Small intestine (tissue), 7 donors: ENCODE measurements at regions not wholly inside any gene's neighbourhood (a gene's known extent, or its start where the extent isn't known, plus 50 kb on each side); places are given as distances from the start of the nearest gene placed in this dataset.

Source experiments
- DNase-seq, 2 donors: peaks; one replicate each; pipeline versions ENCODE4 v3.0.0 to v3.0.0-alpha.2; 2013
- FAIRE-seq: peaks from 2 replicates; lab custom pipeline; 2012; peaks lifted over from hg19 to GRCh38; lab: Jason Lieb, UNC
- H3K27ac ChIP-seq, 3 donors: one replicate each; pipeline ENCODE4 v1.5.1; 2013; ENCODE audit warnings: low read length in 2 of 3, mild to moderate bottlenecking in 2 of 3, control low read depth in 1 of 3, inconsistent platforms in 1 of 3, low read depth in 1 of 3, moderate library complexity in 1 of 3
- H3K27me3 ChIP-seq, 3 donors: one replicate each; pipeline ENCODE4 v1.6.1; 2013; ENCODE audit warnings: low read length in 3 of 3, inconsistent platforms in 1 of 3; ENCODE audit not compliant: control insufficient read depth in 3 of 3, insufficient read depth in 3 of 3
- H3K36me3 ChIP-seq, 3 donors: one replicate each; pipeline ENCODE4 v1.6.1; 2013; ENCODE audit warnings: low read length in 3 of 3, inconsistent platforms in 1 of 3, low read depth in 1 of 3, mild to moderate bottlenecking in 1 of 3, moderate library complexity in 1 of 3; ENCODE audit not compliant: control insufficient read depth in 3 of 3, insufficient read depth in 2 of 3
- H3K4me1 ChIP-seq, 3 donors: one replicate each; pipeline ENCODE4 v1.6.1; 2013; ENCODE audit warnings: low read length in 2 of 3, inconsistent platforms in 1 of 3, low read depth in 1 of 3, mild to moderate bottlenecking in 1 of 3, moderate library complexity in 1 of 3; ENCODE audit not compliant: control insufficient read depth in 3 of 3, insufficient read depth in 2 of 3
- H3K4me3 ChIP-seq, 3 donors: one replicate each; pipeline ENCODE4 v1.5.1; 2013; ENCODE audit warnings: low read length in 3 of 3, control low read depth in 1 of 3, inconsistent platforms in 1 of 3, low read depth in 1 of 3, mild to moderate bottlenecking in 1 of 3, moderate library complexity in 1 of 3
- H3K9me3 ChIP-seq, 2 donors: one replicate each; pipeline ENCODE4 v1.6.1; 2013; ENCODE audit warnings: low read depth in 1 of 2, low read length in 1 of 2; ENCODE audit not compliant: control insufficient read depth in 2 of 2, insufficient read depth in 1 of 2
- WGBS, 3 donors: extraction: QIAGEN DNeasy Blood & Tissue Kit; methylation state at CpG; one replicate each; pipeline ENCODE4 v1.1.7; 2013; 5-methylcytosine and 5-hydroxymethylcytosine counted together
- donor health status: healthy with polysubstance abuse.
- donor health status: control.
- donor health status: control.
- donor health status: Bipolar disorder and iron deficiency.
- donor health status: healthy.

DNA sequence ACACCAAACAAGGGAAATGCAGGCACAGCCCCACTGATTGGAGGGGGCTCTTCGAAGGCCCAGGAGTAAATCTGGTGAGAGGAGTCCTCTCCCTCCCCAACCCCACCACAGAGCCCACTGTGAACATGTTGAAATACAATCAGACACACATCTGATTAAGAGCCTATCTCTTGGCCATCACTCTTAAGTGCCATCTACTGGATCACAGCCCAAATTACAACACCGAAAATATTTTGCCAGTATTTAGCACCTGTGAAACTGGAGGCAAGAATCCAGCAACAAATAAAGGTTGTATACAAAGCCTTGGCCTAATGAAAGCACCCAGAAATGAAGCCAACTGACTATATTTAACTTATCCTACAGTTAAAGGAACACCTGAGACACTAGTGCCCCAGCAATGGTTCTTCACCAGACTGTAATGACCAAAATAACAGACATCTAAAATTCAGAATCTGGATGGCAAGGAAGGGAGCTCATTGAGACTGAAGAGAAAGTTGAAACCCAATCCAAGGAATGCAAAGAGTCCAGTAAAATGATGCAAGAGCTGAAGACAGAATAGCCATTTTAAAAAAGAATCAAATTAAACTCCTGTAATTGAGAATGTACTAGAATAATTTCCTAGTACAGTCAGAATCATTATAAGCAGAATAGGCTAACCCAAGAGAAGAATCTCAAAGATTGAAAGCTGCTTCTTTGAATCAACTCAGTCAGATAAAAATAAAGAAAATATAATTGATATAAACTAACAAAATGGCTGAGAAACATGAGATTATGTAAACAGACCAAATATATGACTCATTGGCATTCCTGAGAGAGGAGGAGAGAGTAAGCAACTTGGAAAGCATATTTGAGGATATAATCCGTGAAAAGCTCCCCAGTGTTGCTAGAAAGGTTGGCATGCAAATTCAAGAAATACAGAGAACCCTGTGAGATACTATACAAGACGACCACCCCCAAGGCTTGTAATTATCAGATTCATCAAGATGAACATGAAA is 1117.0 kb downstream of the FLRT2 start:
- Histone ChIP-seq H3K36me3 (no peaks in the 10 kb centered on the region), H3K27ac (no peak overlapping the region), H3K27me3 (no peaks in the 10 kb centered on the region), H3K9me3 (peaks cover 2 to 10% of the 10 kb centered on the region in 2 donors), H3K4me1 (no peaks in the 10 kb centered on the region), H3K4me3 (no peak overlapping the region)
- no peak for DNase-seq
- 69 to 81% (median 72%) methylated on average over 4 of the region's 4 CpGs for WGBS, 3 donors
- no peak for FAIRE-seq

DNA sequence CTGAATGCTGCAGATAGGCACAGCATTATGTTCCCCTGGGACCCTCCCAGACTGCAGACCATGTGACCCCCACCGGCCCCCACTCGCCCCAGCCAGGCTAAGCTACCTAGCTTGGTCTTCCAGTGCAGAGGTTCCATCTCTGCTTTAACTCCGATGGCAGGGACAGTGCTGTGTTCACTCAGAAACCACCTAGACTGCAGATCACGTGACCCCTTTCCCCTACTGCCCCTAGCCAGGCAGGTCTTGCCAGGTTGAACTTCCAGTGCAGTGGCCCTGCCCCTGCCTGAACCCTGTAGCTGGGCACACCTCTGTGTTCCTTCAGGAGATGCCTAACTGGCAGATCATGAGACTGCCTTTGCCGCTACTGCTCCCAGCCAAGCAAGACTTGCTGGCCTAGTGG is 1116.2 kb downstream of the FLRT2 start:
- FAIRE-seq, result no peak

DNA sequence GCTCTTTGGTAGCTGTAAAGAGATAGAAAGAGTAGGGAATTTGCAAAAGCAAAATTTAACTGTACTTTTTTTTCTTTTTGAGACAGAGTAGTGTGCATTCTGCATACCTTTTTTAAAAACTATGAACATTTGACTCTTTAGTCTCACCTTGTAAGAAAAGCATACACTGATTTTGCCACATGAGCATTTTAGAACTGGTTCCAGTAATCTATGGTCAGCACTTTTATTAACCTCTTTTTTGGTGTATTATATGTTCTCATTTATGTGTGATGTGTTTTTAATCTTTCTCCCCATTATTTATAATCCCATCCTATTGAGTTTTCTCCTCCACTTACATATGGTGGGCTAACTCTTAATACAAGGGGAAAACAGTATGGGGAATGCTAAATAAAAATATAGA is 1111.4 kb downstream of the FLRT2 start:
- H3K9me3 ChIP-seq, result peaks cover 2 to 5% of the 10 kb centered on the region in 2 donors
- no peaks in the 10 kb centered on the region for H3K4me1 ChIP-seq
- no peak for FAIRE-seq
- no peak overlapping the region for H3K4me3 ChIP-seq
- no peak for DNase-seq
- no peak overlapping the region for H3K27ac ChIP-seq
- H3K36me3 ChIP-seq, result no peaks in the 10 kb centered on the region
- H3K27me3 ChIP-seq, result no peaks in the 10 kb centered on the region

More for the DNA sequence above, 1116.2 kb downstream of the FLRT2 start:
- Histone ChIP-seq H3K36me3 (no peaks in the 10 kb centered on the region), H3K4me3 (no peak overlapping the region), H3K4me1 (no peaks in the 10 kb centered on the region), H3K27me3 (no peaks in the 10 kb centered on the region), H3K27ac (no peak overlapping the region), H3K9me3 (peaks cover 2 to 10% of the 10 kb centered on the region in 2 donors)
- no peak for DNase-seq
- WGBS, 3 donors, result 74 to 89% (median 84%) methylated on average over 5 of the region's 5 CpGs

DNA sequence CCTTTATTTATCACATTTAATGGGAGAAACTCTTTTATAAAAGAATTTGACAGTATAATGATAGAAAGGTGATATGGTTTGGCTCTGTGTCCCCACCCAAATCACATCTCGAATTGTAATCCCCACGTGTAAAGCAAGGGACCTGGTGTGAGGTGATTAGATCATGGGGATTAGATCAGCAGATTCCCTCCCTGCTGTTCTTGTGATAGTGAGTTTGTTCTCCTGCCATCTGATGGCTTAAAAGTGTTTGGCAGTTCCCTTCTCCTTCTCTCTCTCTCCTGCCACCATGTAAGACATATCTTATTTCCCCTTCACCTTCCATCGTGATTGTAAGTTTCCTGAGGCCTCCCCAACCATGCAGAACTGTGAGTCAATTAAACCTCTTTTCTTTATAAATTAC is 1110.3 kb downstream of the FLRT2 start:
- WGBS, 3 donors, result 63 to 72% (median 65%) methylated on average over 3 of the region's 3 CpGs
- no peak overlapping the region for H3K4me3 ChIP-seq
- no peak for FAIRE-seq

DNA sequence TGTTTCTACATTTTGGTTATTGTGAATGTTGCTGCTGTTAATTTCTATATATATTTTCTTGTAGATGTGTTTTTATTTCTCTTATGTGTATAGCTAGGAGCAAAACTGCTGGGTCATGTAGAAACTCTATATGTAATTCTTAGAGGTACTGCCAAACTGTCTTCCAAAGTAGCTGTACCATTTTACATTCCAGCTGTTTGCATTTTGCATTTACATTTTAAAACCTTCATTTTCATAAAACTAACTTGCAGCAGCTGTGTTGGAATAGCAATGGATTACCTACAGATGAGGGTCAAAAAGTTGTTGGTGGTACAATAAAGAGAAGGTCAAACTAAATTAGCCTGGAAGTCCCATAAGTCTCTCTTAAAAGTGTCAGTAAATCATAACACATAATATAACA is 1109.7 kb downstream of the FLRT2 start:
- no peak overlapping the region for H3K4me3 ChIP-seq
- no peaks in the 10 kb centered on the region for H3K9me3 ChIP-seq
- DNase-seq (no peak), FAIRE-seq (no peak)
- no peak overlapping the region for H3K27ac ChIP-seq
- no peaks in the 10 kb centered on the region for H3K36me3 ChIP-seq
- no peaks in the 10 kb centered on the region for H3K4me1 ChIP-seq
- H3K27me3 ChIP-seq, result no peaks in the 10 kb centered on the region

More for the DNA sequence above, 1110.3 kb downstream of the FLRT2 start:
- Histone ChIP-seq H3K4me1 (no peaks in the 10 kb centered on the region), H3K36me3 (no peaks in the 10 kb centered on the region), H3K27me3 (no peaks in the 10 kb centered on the region), H3K9me3 (no peaks in the 10 kb centered on the region), H3K27ac (no peak overlapping the region)
- no peak for DNase-seq

DNA sequence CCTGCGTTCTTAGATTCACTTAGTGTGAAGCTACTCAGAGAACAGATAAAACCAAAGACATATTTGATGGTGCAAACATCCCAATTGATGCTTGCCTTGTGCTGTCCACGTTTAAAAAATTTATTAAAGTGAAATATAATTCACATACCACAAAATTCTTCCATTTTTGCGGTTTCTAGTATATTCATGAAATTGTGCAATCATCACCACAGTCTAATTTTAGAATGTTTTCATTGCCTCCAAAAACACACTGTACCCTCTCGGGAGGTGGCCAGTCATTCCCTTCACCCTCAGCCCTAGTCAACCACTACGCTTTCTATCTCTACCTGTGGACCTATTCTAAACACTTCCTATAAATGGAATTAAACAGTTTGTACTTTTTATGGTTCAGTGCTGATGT is 1109.2 kb downstream of the FLRT2 start:
- Histone ChIP-seq H3K27me3 (no peaks in the 10 kb centered on the region), H3K9me3 (no peaks in the 10 kb centered on the region), H3K36me3 (no peaks in the 10 kb centered on the region), H3K27ac (no peak overlapping the region), H3K4me1 (no peaks in the 10 kb centered on the region), H3K4me3 (no peak overlapping the region)
- 75 to 84% (median 75%) methylated on average over 5 of the region's 5 CpGs for WGBS, 3 donors
- DNase-seq (no peak), FAIRE-seq (no peak)

DNA sequence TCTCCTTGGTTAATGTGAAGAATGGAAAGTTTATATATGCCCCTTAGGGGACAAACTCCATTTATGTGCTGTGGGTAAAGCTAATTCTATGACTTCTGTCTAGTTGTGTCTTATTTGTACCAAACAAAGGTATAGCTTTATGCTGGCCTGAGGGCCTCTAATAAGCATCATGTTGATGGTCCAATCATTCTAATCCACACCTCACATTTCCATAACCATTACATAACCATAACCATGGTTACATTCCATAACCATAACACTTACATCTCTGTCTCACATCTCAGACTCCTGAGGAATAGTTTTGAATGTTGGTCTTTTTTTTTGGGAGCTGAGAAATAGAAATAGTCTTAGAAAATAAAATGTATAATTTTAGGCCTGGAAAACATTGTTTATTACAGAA is 1097.1 kb downstream of the FLRT2 start:
- Histone ChIP-seq H3K4me3 (no peak overlapping the region), H3K4me1 (no peaks in the 10 kb centered on the region), H3K9me3 (peaks cover 0 to 3% of the 10 kb centered on the region in 2 donors), H3K27me3 (no peaks in the 10 kb centered on the region), H3K27ac (no peak overlapping the region), H3K36me3 (no peaks in the 10 kb centered on the region)
- DNase-seq (no peak), FAIRE-seq (no peak)

DNA sequence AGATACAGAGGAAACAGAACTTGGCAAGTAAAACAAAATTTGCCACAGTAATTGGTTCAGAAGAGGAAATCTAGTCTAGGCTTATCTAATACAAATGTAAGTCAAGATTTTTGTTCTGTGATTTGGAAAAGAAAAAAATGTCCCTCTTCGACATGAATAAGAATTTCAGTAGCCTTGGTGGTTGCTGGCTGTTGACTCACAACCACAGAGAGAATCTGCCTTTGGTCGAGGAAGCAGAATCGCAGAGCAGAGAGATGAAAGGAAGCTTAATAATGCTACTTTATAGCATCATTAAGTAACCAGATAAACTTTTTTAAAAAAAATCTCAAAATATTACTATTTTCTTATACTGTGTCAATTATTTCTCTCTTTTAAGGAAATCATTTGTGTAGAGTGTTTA is 1096.6 kb downstream of the FLRT2 start:
- Histone ChIP-seq H3K36me3 (no peaks in the 10 kb centered on the region), H3K4me1 (no peaks in the 10 kb centered on the region), H3K9me3 (peaks cover 0 to 3% of the 10 kb centered on the region in 2 donors), H3K27me3 (no peaks in the 10 kb centered on the region), H3K4me3 (no peak overlapping the region), H3K27ac (no peak overlapping the region)
- DNase-seq (no peak), FAIRE-seq (no peak)
- WGBS, 3 donors, result 65 to 78% (median 67%) methylated on average over 3 of the region's 3 CpGs

DNA sequence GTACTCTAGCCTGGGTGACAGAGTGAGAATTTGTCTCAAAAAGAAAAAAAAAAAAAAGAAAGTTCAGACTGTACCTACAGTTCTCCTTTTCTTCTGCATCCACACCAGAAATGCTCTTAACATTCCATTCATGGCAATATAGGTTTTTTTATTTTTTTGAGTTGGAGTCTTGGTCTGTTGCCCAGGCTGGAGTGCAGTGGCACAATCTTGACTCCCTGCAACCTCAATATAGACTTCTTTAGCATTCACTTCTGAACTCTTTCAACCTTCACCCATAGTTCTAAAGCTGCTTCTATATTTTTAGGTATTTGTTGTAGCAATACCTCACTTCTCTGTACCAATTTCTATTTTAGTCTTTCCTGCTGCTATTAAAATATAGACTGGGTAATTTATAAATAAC is 1095.7 kb downstream of the FLRT2 start:
- Histone ChIP-seq H3K4me1 (no peaks in the 10 kb centered on the region), H3K36me3 (no peaks in the 10 kb centered on the region), H3K27ac (no peak overlapping the region), H3K9me3 (peaks cover 0 to 3% of the 10 kb centered on the region in 2 donors), H3K4me3 (no peak overlapping the region), H3K27me3 (no peaks in the 10 kb centered on the region)
- DNase-seq (no peak), FAIRE-seq (no peak)
